OCI-LY3 (cell line): ENCODE measurements at regions not wholly inside any gene's neighbourhood (a gene's known extent, or its start where the extent isn't known, plus 50 kb on each side); places are given as distances from the start of the nearest gene placed in this dataset.

Experiments
- H2AFZ ChIP-seq: fragments of 200-600, 300-600 bp; shearing (Covaris generic); 2 replicates; pipeline ENCODE4 v1.6.0; 2014; ENCODE audit warnings: antibody characterized with exemption, low read depth, low read length
- H3K27ac ChIP-seq: fragments of 200-600, 300-600 bp; sonication (generic); 2 replicates; pipeline ENCODE4 v1.5.1; 2014; ENCODE audit warnings: mild to moderate bottlenecking, low read length, moderate library complexity, mixed read lengths
- H3K27me3 ChIP-seq: fragments of 200-600, 300-600 bp; sonication (generic); 2 replicates; pipeline ENCODE4 v1.6.1; 2014; ENCODE audit warnings: low read depth, low read length, mixed read lengths
- H3K36me3 ChIP-seq: fragments of 200-600, 300-600 bp; sonication (generic); replicated peaks from 2 replicates; pipeline ENCODE3; 2014; ENCODE audit warnings: low read depth, low read length, mixed read lengths
- H3K4me1 ChIP-seq: fragments of 300-600, 200-600 bp; sonication (generic); 2 replicates; pipeline ENCODE4 v1.6.1; 2014; ENCODE audit warnings: low read length, mixed read lengths
- H3K4me2 ChIP-seq: fragments of 200-600, 300-600 bp; sonication (generic); 2 replicates; pipeline ENCODE4 v1.6.1; 2014; ENCODE audit warnings: low read length, mixed read lengths
- H3K4me3 ChIP-seq: fragments of 300-600, 200-600 bp; sonication (generic); 2 replicates; pipeline ENCODE4 v1.5.1; 2014; ENCODE audit warnings: antibody characterized with exemption, mild to moderate bottlenecking, low read length, moderate library complexity
- H3K79me2 ChIP-seq: fragments of 300-600, 200-600 bp; shearing (Covaris generic); 2 replicates; pipeline ENCODE4 v1.6.1; 2014; ENCODE audit warnings: mild to moderate bottlenecking, low read length, mixed read lengths
- H3K9ac ChIP-seq: fragments of 300-600, 200-600 bp; shearing (Covaris generic); 2 replicates; pipeline ENCODE4 v1.6.0; 2014; ENCODE audit warnings: mild to moderate bottlenecking, low read length, moderate library complexity
- H3K9me3 ChIP-seq: fragments of 200-600, 300-600 bp; shearing (Covaris generic); 2 replicates; pipeline ENCODE4 v1.6.1; 2014; ENCODE audit warnings: low read length, mixed read lengths; ENCODE audit not compliant: insufficient read depth
- H4K20me1 ChIP-seq: fragments of 200-600, 300-600 bp; sonication (generic); 2 replicates; pipeline ENCODE4 v1.6.1; 2016; ENCODE audit warnings: low read length, mixed read lengths; ENCODE audit not compliant: insufficient read depth
- EZH2phosphoT487 ChIP-seq: fragments of 200-600 bp; shearing (Covaris generic); IDR thresholded peaks from 2 replicates; pipeline ENCODE4 v1.6.1; 2018; ENCODE audit warnings: antibody characterized with exemption, mixed run types, low read depth
- TF ChIP-seq, protein P1 (sequence below): fragments of 200-600, 300-600 bp; sonication (generic); IDR thresholded peaks from 2 replicates; pipeline ENCODE4 v1.5.1; 2014; ENCODE audit warnings: antibody characterized with exemption, low read length, low read depth

DNA sequence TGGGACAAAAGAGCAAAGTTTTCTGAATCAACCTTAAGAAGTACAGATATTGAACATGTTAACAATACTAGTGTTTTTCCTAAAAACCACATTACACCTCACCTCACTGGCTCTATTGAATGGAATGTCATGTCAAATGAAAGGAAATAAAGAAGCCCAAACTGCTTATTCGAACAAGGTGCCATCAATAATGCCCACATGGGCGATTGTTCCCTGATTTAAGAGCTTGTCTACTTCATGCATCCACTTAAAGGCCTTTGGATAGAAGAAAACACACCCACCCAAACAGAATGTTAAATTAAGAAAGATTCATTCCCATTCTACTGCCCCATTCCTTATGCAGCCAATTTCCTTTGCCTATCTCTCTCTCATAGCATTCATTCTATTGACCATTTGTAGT, 118.5 kb upstream of the PAQR3 start:
- Histone ChIP-seq H3K36me3 (no peaks in the 10 kb centered on the region), H3K79me2 (no peaks in the 10 kb centered on the region), H3K9me3 (no peaks in the 10 kb centered on the region), H3K4me3 (no peak overlapping the region), H4K20me1 (no peaks in the 10 kb centered on the region), H3K4me2 (no peak overlapping the region), H3K27me3 (no peaks in the 10 kb centered on the region), H3K4me1 (no peaks in the 10 kb centered on the region), H3K9ac (no peak overlapping the region), H3K27ac (no peak overlapping the region), H2AFZ (no peak overlapping the region)
- no peak for TF ChIP-seq EZH2phosphoT487
- TF ChIP-seq, protein P1, sequence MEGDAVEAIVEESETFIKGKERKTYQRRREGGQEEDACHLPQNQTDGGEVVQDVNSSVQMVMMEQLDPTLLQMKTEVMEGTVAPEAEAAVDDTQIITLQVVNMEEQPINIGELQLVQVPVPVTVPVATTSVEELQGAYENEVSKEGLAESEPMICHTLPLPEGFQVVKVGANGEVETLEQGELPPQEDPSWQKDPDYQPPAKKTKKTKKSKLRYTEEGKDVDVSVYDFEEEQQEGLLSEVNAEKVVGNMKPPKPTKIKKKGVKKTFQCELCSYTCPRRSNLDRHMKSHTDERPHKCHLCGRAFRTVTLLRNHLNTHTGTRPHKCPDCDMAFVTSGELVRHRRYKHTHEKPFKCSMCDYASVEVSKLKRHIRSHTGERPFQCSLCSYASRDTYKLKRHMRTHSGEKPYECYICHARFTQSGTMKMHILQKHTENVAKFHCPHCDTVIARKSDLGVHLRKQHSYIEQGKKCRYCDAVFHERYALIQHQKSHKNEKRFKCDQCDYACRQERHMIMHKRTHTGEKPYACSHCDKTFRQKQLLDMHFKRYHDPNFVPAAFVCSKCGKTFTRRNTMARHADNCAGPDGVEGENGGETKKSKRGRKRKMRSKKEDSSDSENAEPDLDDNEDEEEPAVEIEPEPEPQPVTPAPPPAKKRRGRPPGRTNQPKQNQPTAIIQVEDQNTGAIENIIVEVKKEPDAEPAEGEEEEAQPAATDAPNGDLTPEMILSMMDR, result no peak

DNA sequence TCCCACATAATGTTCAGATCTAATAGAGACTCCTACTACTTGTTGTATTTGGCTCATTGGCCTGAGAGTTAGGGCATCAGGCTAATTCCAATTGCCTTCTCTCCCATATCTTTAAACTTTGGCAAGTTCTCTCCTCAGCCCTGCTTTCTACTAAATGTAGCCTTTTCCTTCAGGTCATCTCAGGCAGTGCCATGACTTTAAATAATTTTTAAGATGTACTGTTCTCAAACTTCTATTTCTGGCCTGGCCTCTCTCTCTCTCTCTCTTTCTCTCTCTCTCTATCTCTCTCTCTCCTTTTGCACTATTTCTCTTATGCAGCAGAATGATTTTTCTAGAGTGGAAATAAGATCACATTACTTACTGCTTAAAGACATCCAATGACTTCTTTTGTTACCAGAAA, 114.5 kb upstream of the PAQR3 start:
- Histone ChIP-seq H3K27ac (no peak overlapping the region), H3K9me3 (no peaks in the 10 kb centered on the region), H3K9ac (no peak overlapping the region), H3K4me1 (no peaks in the 10 kb centered on the region), H3K36me3 (no peaks in the 10 kb centered on the region), H3K27me3 (no peaks in the 10 kb centered on the region), H3K4me3 (no peak overlapping the region), H2AFZ (no peak overlapping the region), H3K4me2 (no peak overlapping the region), H3K79me2 (no peaks in the 10 kb centered on the region), H4K20me1 (no peaks in the 10 kb centered on the region)
- TF ChIP-seq EZH2phosphoT487, result no peak
- TF ChIP-seq, protein P1, result no peak

DNA sequence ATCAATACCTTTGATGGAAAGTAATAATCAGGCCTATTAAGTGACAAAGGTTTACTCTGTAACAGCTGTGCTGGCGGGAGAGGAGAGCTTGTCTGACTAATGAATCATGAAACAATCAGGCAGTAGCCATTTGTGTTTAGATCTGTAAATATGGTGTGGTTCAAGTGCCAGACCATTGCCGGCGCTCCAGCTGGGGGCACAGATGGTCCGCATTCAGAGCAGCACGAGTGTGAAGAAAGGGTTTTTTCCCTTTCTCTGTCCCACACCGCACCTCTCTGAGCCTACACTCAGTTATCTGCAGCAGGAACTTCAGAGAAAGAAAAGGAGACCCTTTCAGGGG, 111.3 kb upstream of the PAQR3 start:
- TF ChIP-seq, protein P1, result no peak
- no peak for TF ChIP-seq EZH2phosphoT487
- no peaks in the 10 kb centered on the region for H3K36me3 ChIP-seq
- H4K20me1 ChIP-seq, result no peaks in the 10 kb centered on the region
- H3K27me3 ChIP-seq, result no peaks in the 10 kb centered on the region
- H3K27ac ChIP-seq, result no peak overlapping the region
- no peaks in the 10 kb centered on the region for H3K9me3 ChIP-seq
- no peak overlapping the region for H3K4me2 ChIP-seq
- no peaks in the 10 kb centered on the region for H3K79me2 ChIP-seq
- H3K4me1 ChIP-seq, result no peaks in the 10 kb centered on the region
- H3K9ac ChIP-seq, result no peak overlapping the region
- no peak overlapping the region for H2AFZ ChIP-seq
- H3K4me3 ChIP-seq, result no peak overlapping the region

DNA sequence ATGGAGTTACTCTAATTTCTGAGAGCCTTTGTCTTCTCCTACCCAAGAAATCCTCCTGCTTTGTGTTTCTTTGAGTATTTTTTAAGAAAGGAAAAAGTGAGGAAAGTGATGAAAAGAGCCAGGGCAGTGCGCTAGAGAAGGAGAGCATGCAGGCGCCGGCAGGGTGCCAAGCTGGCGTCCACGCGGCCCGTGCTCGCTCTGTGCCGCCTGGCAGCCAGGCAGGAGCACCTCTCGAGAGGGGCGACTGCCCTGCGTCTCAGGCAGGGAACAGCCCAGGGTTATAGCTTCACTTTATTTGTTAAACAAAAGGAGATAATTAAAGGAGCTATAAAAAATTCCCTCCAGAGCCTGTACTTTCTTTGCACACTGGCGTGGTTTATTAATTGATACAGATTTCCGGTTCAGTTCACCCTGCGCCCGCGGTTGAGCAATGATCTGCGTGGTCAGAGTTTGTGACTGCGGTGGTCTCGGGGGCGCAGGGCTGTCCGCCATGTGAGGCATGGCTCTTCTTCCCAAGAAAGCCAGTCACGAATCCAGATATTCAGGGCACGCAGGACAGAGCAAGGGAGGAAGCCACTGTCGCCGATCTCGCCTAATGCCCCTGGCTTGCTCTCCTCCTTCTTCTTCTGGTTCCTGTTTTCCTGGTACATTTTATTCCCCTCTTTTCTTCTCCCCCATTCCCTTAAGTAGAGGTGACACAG, 110.8 kb upstream of the PAQR3 start:
- no peaks in the 10 kb centered on the region for H3K4me1 ChIP-seq
- no peak overlapping the region for H3K27ac ChIP-seq
- no peaks in the 10 kb centered on the region for H3K9me3 ChIP-seq
- TF ChIP-seq, protein P1, result no peak
- TF ChIP-seq EZH2phosphoT487, result no peak
- H3K27me3 ChIP-seq, result no peaks in the 10 kb centered on the region
- H3K36me3 ChIP-seq, result no peaks in the 10 kb centered on the region
- H3K4me2 ChIP-seq, result no peak overlapping the region
- H2AFZ ChIP-seq, result no peak overlapping the region
- H3K4me3 ChIP-seq, result no peak overlapping the region
- no peaks in the 10 kb centered on the region for H3K79me2 ChIP-seq
- H3K9ac ChIP-seq, result no peak overlapping the region
- H4K20me1 ChIP-seq, result no peaks in the 10 kb centered on the region
